BE2C (cell line): ENCODE measurements at regions not wholly inside any gene's neighbourhood (a gene's known extent, or its start where the extent isn't known, plus 50 kb on each side); places are given as distances from the start of the nearest gene placed in this dataset.

ENCODE experiments used
- DNase-seq: peaks from one replicate; pipeline ENCODE4 v3.0.0-alpha.2; 2020
- H3K27me3 ChIP-seq: fragments of 250-450 bp; sonication (Bioruptor Pico); 2 replicates; pipeline ENCODE4 v1.5.1; 2020; ENCODE audit warnings: mild to moderate bottlenecking
- H3K36me3 ChIP-seq: fragments of 250-450 bp; sonication (Bioruptor Pico); 2 replicates; pipeline ENCODE4 v1.5.1; 2020; ENCODE audit warnings: mild to moderate bottlenecking
- H3K4me1 ChIP-seq: fragments of 250-450 bp; sonication (Bioruptor Pico); 2 replicates; pipeline ENCODE4 v1.5.1; 2020
- H3K4me3 ChIP-seq: 2 replicates; pipeline ENCODE4 v1.5.1; 2011; ENCODE audit warnings: low read depth, low read length
- H3K9me3 ChIP-seq: fragments of 250-450 bp; sonication (Bioruptor Pico); 2 replicates; pipeline ENCODE4 v1.5.1; 2020
- CTCF ChIP-seq: IDR thresholded peaks from 2 replicates; pipeline ENCODE4 v1.5.1; 2012; ENCODE audit warnings: mild to moderate bottlenecking, low read depth, low read length

- Histone ChIP-seq H3K36me3 (no peaks in the 10 kb centered on the region), H3K27me3 (no peaks in the 10 kb centered on the region), H3K4me1 (no peaks in the 10 kb centered on the region), H3K9me3 (no peaks in the 10 kb centered on the region), H3K4me3 (no peak overlapping the region)
- TF ChIP-seq CTCF = no peak
- DNase-seq = no peak
Measured at GRCh38 chr1:4095433-4095971, 195.4 kb upstream of the C1orf174 start.

GRCh38 chr1:4101459-4102161 is 201.5 kb upstream of the C1orf174 start:
- no peak overlapping the region for H3K4me3 ChIP-seq
- no peaks in the 10 kb centered on the region for H3K36me3 ChIP-seq
- no peaks in the 10 kb centered on the region for H3K27me3 ChIP-seq
- no peak for TF ChIP-seq CTCF
- no peak for DNase-seq
- no peaks in the 10 kb centered on the region for H3K9me3 ChIP-seq
- no peaks in the 10 kb centered on the region for H3K4me1 ChIP-seq

- Histone ChIP-seq H3K36me3 (no peaks in the 10 kb centered on the region), H3K9me3 (no peaks in the 10 kb centered on the region), H3K4me1 (no peaks in the 10 kb centered on the region), H3K27me3 (no peaks in the 10 kb centered on the region), H3K4me3 (no peak overlapping the region)
- no peak for DNase-seq
- TF ChIP-seq CTCF = no peak
Measured at GRCh38 chr1:4105300-4105880, 205.3 kb upstream of the C1orf174 start.

- Histone ChIP-seq H3K27me3 (no peaks in the 10 kb centered on the region), H3K4me1 (no peaks in the 10 kb centered on the region), H3K36me3 (no peaks in the 10 kb centered on the region), H3K4me3 (no peak overlapping the region), H3K9me3 (no peaks in the 10 kb centered on the region)
- no peak for TF ChIP-seq CTCF
- no peak for DNase-seq
Measured at GRCh38 chr1:4106731-4107130, 206.7 kb upstream of the C1orf174 start.

- H3K9me3 ChIP-seq = no peaks in the 10 kb centered on the region
- no peak for TF ChIP-seq CTCF
- H3K4me1 ChIP-seq = no peaks in the 10 kb centered on the region
- no peak for DNase-seq
- no peaks in the 10 kb centered on the region for H3K36me3 ChIP-seq
- H3K27me3 ChIP-seq = no peaks in the 10 kb centered on the region
- no peak overlapping the region for H3K4me3 ChIP-seq
Measured at GRCh38 chr1:4107291-4107690, 207.2 kb upstream of the C1orf174 start.

- H3K4me3 ChIP-seq = no peak overlapping the region
- no peaks in the 10 kb centered on the region for H3K4me1 ChIP-seq
- no peak for TF ChIP-seq CTCF
- DNase-seq = no peak
- no peaks in the 10 kb centered on the region for H3K36me3 ChIP-seq
- H3K9me3 ChIP-seq = no peaks in the 10 kb centered on the region
- H3K27me3 ChIP-seq = no peaks in the 10 kb centered on the region
Measured at GRCh38 chr1:4108331-4108730, 208.3 kb upstream of the C1orf174 start.
